ENCODE measurements at regions not wholly inside any gene's neighbourhood (a gene's known extent, or its start where the extent isn't known, plus 50 kb on each side); places are given as distances from the start of the nearest gene placed in this dataset.

GRCh38 chr16:22968931-22969330 lies 155.0 kb downstream of the HS3ST2 start:
- TF ChIP-seq CTCF (IDR thresholded peaks at IDR 0.05; ENCODE audit: poor library complexity) (no peak), EZH2phosphoT487 (IDR thresholded peaks at IDR 0.05; ENCODE audit: low read depth, severe bottlenecking, unreplicated experiment) (no peak)

Measured in hepatocyte (in vitro differentiated cells).